Keratinocyte (primary cell): ENCODE measurements at regions not wholly inside any gene's neighbourhood (a gene's known extent, or its start where the extent isn't known, plus 50 kb on each side); places are given as distances from the start of the nearest gene placed in this dataset.

Experiments used
- EZH2 ChIP-seq: IDR thresholded peaks from one replicate; pipeline ENCODE4 v1.6.1; 2012; ENCODE audit warnings: inconsistent platforms, mild to moderate bottlenecking, low read length, moderate library complexity
- TF ChIP-seq, protein P1 (sequence below), 3 experiments: IDR thresholded peaks in 1 of 3; conservative IDR thresholded peaks in 1 of 3; optimal IDR thresholded peaks in 1 of 3; 2 replicates in 2 of 3; 3 replicates in 1 of 3; pipeline versions ENCODE3 to v1.5.1; 2011; ENCODE audit warnings: low read length in 3 of 3, mild to moderate bottlenecking in 3 of 3, moderate library complexity in 2 of 3, control low read depth in 1 of 3, inconsistent platforms in 1 of 3; ENCODE audit not compliant: insufficient read depth in 2 of 3; ENCODE audit errors: extremely low read depth in 1 of 3

DNA sequence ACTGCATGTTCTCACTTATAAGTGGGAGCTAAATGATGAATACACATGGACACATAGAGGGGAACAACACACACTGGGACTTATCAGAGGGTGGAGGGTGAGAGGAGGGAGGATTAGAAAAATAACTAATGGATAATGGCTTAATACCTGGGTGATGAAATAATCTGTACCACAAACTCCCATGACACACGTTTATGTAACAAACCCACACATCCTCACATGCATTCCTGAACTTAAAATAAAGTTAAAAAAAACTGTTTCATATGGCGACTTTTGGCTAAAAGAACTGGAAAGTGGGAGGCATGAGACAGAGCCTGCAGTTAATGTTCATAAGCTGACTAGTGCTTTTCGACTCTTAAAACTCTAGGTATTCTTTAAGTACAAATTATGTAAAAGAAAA lies 98.9 kb upstream of the NPFFR2 start:
- TF ChIP-seq EZH2, result no peak
- TF ChIP-seq, protein P1, sequence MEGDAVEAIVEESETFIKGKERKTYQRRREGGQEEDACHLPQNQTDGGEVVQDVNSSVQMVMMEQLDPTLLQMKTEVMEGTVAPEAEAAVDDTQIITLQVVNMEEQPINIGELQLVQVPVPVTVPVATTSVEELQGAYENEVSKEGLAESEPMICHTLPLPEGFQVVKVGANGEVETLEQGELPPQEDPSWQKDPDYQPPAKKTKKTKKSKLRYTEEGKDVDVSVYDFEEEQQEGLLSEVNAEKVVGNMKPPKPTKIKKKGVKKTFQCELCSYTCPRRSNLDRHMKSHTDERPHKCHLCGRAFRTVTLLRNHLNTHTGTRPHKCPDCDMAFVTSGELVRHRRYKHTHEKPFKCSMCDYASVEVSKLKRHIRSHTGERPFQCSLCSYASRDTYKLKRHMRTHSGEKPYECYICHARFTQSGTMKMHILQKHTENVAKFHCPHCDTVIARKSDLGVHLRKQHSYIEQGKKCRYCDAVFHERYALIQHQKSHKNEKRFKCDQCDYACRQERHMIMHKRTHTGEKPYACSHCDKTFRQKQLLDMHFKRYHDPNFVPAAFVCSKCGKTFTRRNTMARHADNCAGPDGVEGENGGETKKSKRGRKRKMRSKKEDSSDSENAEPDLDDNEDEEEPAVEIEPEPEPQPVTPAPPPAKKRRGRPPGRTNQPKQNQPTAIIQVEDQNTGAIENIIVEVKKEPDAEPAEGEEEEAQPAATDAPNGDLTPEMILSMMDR (optimal IDR thresholded peaks at IDR 0.05 in 1 of 3, IDR thresholded peaks at IDR 0.05 in 1 of 3, conservative IDR thresholded peaks at IDR 0.05 in 1 of 3; ENCODE audit: extremely low read depth in 1 of 3, insufficient read depth in 2 of 3, low read length in 3 of 3), result no peak
